Duodenal mucosa (tissue), 2 donors: ENCODE measurements at regions not wholly inside any gene's neighbourhood (a gene's known extent, or its start where the extent isn't known, plus 50 kb on each side); places are given as distances from the start of the nearest gene placed in this dataset.

Experiments used
- H3K27ac ChIP-seq: one replicate; pipeline ENCODE4 v1.7.0; 2013; ENCODE audit warnings: low read depth, low read length
- H3K27me3 ChIP-seq, 2 donors: one replicate each; pipeline ENCODE4 v1.7.0; 2013; ENCODE audit warnings: low read length in 2 of 2, control low read depth in 1 of 2; ENCODE audit not compliant: insufficient read depth in 2 of 2, control insufficient read depth in 1 of 2
- H3K36me3 ChIP-seq, 2 donors: one replicate each; pipeline ENCODE4 v1.7.0; 2013; ENCODE audit warnings: low read length in 2 of 2, control low read depth in 1 of 2; ENCODE audit not compliant: insufficient read depth in 2 of 2, control insufficient read depth in 1 of 2
- H3K4me1 ChIP-seq, 2 donors: one replicate each; pipeline ENCODE4 v1.7.0; 2013; ENCODE audit warnings: low read length in 2 of 2, control low read depth in 1 of 2; ENCODE audit not compliant: insufficient read depth in 2 of 2, control insufficient read depth in 1 of 2
- H3K4me3 ChIP-seq, 2 donors: one replicate each; pipeline ENCODE4 v1.7.0; 2013; ENCODE audit warnings: low read length in 2 of 2, low read depth in 1 of 2
- H3K9ac ChIP-seq, 2 donors: one replicate each; pipeline ENCODE4 v1.7.0; 2013; ENCODE audit warnings: low read length in 2 of 2, low read depth in 1 of 2
- H3K9me3 ChIP-seq, 2 donors: one replicate each; pipeline ENCODE4 v1.7.0; 2013; ENCODE audit warnings: low read length in 2 of 2, control low read depth in 1 of 2; ENCODE audit not compliant: control insufficient read depth in 1 of 2

DNA sequence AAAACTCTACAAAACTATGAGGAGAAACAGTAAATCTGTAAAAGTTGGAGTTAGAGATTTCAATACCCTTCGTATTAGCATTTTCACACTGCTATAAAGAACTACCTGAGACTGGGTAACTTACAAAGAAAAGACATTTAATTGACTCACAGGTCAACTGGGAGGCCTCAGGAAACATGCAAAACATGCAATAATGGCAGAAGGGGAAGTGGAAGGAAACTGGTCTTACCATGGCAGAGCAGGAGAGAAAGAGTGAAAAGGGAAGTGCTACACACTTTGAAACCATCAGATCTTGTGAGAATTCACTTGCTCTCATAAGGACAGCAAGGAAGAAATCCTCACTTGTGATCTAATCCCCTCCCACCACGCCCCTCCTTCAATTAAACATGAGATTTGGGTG, 949.9 kb downstream of the TECRL start:
- Histone ChIP-seq H3K36me3 (no peaks in the 10 kb centered on the region), H3K4me1 (no peaks in the 10 kb centered on the region), H3K27ac (no peak overlapping the region), H3K27me3 (no peaks in the 10 kb centered on the region), H3K9me3 (peaks cover under 1% of the 10 kb centered on the region in 2 donors), H3K9ac (no peak overlapping the region), H3K4me3 (no peak overlapping the region)

DNA sequence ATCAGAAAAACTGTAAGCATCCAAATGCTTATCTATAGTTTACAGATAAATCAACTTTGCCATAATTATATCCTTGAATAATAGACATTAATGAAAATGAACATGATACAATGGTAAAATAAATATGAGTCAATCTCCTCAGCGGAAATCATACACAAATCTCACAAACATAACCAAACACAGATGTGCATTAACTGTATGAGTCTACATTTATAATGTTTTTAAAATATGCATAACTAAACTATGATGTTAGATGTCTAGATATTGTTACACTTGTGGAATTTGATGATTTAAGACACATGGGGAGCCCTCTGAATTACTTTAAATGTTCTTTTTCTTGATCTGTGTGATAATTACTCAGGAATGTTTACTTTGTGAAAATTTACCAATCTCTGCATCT, 951.2 kb downstream of the TECRL start:
- Histone ChIP-seq H3K9ac (no peak overlapping the region), H3K27ac (no peak overlapping the region), H3K4me3 (no peak overlapping the region), H3K4me1 (no peaks in the 10 kb centered on the region), H3K36me3 (no peaks in the 10 kb centered on the region), H3K9me3 (no peaks in the 10 kb centered on the region), H3K27me3 (no peaks in the 10 kb centered on the region)

DNA sequence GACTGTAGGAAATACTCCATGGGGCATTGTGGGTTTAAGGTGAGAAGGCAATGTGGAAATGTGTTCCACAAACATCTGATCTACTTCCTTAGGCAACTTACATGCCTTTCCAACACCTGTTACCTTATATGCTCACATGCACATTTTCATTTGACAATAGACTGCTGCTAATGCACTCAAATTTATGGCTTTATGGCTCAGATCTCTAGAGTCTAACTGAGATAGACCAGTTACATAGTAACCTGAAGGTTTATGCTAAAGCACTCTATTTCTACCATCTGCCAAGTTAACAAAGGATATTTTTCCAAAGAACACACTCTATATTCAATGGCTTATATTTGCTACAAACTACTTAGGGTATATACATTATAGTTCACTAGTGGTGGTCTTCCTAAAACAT, 969.0 kb downstream of the TECRL start:
- H3K27me3 ChIP-seq, result no peaks in the 10 kb centered on the region
- no peak overlapping the region for H3K27ac ChIP-seq
- no peak overlapping the region for H3K4me3 ChIP-seq
- H3K9ac ChIP-seq, result no peak overlapping the region
- H3K9me3 ChIP-seq, result peaks cover 0 to 2% of the 10 kb centered on the region in 2 donors
- no peaks in the 10 kb centered on the region for H3K4me1 ChIP-seq
- no peaks in the 10 kb centered on the region for H3K36me3 ChIP-seq

DNA sequence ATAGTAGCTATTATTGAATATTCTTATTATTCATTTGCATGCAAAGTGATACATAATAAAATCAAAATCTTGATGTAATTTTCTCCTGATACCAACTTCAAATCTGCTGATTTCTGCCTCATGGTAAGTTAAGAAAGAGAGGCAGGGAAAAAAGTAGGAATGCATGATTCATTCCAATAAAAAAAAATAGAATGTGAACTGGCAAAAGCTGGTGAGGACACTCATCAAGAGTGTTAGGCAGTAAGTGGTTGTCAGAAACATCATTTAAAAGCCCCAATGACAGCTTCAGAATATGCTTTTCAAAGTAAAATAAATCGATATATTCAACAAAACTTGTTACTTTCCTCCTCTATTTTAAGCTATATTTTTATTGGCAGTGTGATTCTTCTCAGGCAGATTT, 979.1 kb downstream of the TECRL start:
- no peaks in the 10 kb centered on the region for H3K27me3 ChIP-seq
- no peaks in the 10 kb centered on the region for H3K36me3 ChIP-seq
- H3K4me1 ChIP-seq, result no peaks in the 10 kb centered on the region
- H3K9ac ChIP-seq, result no peak overlapping the region
- peaks cover 0 to 8% of the 10 kb centered on the region in 2 donors for H3K9me3 ChIP-seq
- no peak overlapping the region for H3K27ac ChIP-seq
- no peak overlapping the region for H3K4me3 ChIP-seq

DNA sequence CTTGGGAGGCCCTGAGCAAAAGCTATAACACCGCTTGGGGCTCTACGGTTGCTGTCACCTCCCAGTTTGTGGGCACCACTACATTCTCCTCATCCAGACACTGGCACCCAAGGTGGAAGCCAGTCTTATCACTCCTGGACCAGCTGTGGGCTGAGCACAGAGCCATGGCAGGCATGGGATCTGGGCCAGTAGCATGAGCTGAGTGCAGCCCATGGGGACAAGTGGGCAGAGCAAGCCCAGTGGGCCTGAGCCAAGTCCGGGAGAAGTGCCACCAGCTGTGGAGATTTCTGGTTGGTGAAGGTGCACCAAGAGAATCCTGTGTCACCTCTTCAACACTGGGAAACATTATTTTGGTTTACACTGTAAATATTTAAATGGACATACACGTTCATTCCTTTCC, 1013.0 kb downstream of the TECRL start:
- Histone ChIP-seq H3K4me3 (no peak overlapping the region), H3K36me3 (no peaks in the 10 kb centered on the region), H3K9ac (no peak overlapping the region), H3K27ac (no peak overlapping the region), H3K4me1 (no peaks in the 10 kb centered on the region), H3K27me3 (no peaks in the 10 kb centered on the region), H3K9me3 (peaks cover 9% of the 10 kb centered on the region in 2 donors)

DNA sequence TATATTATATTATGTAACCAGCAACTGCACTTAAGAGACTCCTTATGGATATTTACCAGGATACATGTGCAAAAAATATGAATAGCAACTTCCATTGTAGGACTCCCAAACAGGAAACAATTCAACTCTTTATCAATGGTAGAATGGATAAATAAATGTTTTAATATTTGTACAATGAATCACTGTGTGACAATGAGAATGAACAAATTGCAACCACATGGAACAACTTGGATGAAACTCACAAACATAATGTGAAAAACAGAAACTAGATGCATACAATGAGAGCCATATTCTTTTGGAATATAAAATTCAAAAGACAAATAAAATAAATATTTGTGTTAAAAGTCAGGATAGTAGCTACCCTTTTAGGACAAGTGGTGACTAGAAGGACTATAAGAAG, 1015.7 kb downstream of the TECRL start:
- Histone ChIP-seq H3K27me3 (no peaks in the 10 kb centered on the region), H3K9me3 (peaks cover 9% of the 10 kb centered on the region in 2 donors), H3K4me1 (no peaks in the 10 kb centered on the region), H3K36me3 (no peaks in the 10 kb centered on the region), H3K27ac (no peak overlapping the region), H3K4me3 (no peak overlapping the region), H3K9ac (no peak overlapping the region)

DNA sequence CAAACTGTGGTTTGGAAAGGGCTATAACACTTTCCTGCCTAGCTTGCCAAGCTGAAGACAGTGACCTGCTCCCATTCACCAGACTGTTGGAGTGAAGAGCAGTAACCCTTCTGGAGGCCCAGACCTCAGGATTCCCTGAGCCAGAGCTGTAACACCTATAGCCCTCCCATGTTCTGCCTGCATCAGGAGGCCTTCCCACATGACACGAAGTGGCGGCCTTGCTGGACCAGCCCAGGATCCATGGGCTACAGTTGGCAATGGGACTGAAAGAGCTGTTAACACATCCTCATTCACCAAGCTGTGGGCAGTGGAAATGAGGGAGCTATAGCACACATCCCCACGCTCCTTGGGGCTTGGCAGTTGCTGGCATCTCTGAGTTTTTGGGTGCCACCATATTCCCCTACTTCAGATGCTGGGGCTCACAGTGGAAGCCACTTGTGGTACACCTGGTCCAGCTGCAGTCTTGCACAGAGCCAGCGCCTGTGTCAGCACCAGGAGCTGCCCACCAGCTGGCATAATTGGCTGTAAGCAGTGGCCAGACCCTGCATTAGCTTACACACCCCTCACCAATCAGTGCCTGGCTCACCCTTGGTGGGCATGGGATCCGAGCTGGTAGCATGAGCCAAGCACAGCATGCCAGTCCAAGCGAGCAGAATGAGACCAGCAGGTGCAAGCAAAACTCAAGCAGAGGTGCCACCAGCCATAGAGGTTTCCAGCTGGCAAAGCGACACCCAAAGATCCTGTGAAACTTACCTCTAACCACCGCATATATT, 1029.3 kb downstream of the TECRL start:
- Histone ChIP-seq H3K4me3 (no peak overlapping the region), H3K36me3 (no peaks in the 10 kb centered on the region), H3K27ac (no peak overlapping the region), H3K9me3 (peaks cover 4 to 7% of the 10 kb centered on the region in 2 donors), H3K27me3 (no peaks in the 10 kb centered on the region), H3K4me1 (no peaks in the 10 kb centered on the region), H3K9ac (no peak overlapping the region)

DNA sequence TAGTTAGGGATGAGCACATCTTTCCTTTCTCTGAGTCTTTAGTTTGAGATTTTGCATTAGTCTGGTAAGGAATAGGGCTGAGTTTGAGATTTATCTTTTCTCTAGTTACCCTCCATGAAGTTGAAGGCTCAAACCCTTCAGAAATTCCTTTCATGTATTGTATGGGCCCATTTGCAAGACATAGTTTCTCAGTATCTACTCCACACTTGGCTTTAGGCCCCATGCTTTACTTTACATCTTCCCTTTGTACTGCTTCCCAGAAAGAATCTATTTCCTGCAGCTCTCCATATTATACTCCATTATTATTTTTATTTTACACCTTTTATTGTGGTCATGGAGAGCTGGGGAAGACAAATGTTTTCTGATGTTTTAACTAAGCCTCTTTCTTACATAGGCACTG, 1038.2 kb downstream of the TECRL start:
- H3K9ac ChIP-seq, result no peak overlapping the region
- peaks cover 5 to 8% of the 10 kb centered on the region in 2 donors for H3K9me3 ChIP-seq
- H3K27me3 ChIP-seq, result no peaks in the 10 kb centered on the region
- no peak overlapping the region for H3K27ac ChIP-seq
- H3K4me1 ChIP-seq, result no peaks in the 10 kb centered on the region
- H3K4me3 ChIP-seq, result no peak overlapping the region
- H3K36me3 ChIP-seq, result no peaks in the 10 kb centered on the region

DNA sequence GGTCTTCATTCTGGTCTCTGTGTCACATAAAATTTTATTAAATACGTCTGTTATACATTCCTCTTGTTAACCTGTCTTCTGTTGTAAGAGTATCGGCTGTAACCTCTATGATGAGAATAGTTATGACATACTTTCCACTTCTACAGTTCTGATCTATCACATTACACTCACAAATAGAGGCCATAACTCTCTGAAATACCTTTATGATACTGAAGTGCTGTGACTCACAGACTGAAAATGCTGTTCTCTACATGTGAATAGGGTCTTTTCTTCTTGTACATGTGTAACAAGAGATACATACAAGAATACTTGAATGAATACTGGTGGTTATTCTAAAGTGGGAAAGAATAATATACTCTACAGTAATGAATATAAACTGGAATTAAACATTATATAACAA, 1047.6 kb downstream of the TECRL start:
- peaks cover 5 to 7% of the 10 kb centered on the region in 2 donors for H3K9me3 ChIP-seq
- H3K36me3 ChIP-seq, result no peaks in the 10 kb centered on the region
- H3K27ac ChIP-seq, result no peak overlapping the region
- no peaks in the 10 kb centered on the region for H3K27me3 ChIP-seq
- no peaks in the 10 kb centered on the region for H3K4me1 ChIP-seq
- H3K4me3 ChIP-seq, result no peak overlapping the region
- H3K9ac ChIP-seq, result no peak overlapping the region

DNA sequence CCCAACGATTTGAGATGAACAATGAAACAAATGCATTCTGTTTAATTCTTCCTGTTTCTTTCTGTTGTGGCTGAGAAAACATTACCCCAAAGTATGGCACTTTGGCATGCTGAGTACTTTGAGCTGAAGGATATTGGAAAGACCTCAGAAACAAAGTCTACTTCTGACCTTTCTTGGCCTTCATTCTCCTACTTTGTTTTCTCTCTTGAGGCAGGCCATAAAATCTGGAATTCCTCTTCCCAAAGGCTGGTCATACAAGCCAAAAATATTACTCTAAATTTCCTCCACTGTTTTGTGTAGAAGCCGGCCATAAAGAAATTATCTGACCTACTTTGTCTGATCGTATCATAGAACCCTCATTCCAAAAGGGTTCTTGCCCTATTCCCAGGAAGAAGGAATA, 1048.2 kb downstream of the TECRL start:
- no peak overlapping the region for H3K27ac ChIP-seq
- H3K9ac ChIP-seq, result no peak overlapping the region
- H3K27me3 ChIP-seq, result no peaks in the 10 kb centered on the region
- no peaks in the 10 kb centered on the region for H3K36me3 ChIP-seq
- peaks cover 5 to 10% of the 10 kb centered on the region in 2 donors for H3K9me3 ChIP-seq
- H3K4me3 ChIP-seq, result no peak overlapping the region
- no peaks in the 10 kb centered on the region for H3K4me1 ChIP-seq
